NB4 (cell line): ENCODE measurements at regions not wholly inside any gene's neighbourhood (a gene's known extent, or its start where the extent isn't known, plus 50 kb on each side); places are given as distances from the start of the nearest gene placed in this dataset.

Experiments used
- MYC ChIP-seq: IDR thresholded peaks from 2 replicates; pipeline ENCODE4 v1.6.1; 2011; ENCODE audit warnings: low read depth, low read length
- POLR2A ChIP-seq: IDR thresholded peaks from 2 replicates; pipeline ENCODE4 v1.6.1; 2011; ENCODE audit warnings: mild to moderate bottlenecking; ENCODE audit not compliant: insufficient read length; ENCODE audit errors: extremely low read depth
- TF ChIP-seq, protein P1 (sequence below): IDR thresholded peaks from one replicate; pipeline ENCODE4 v1.5.1; 2012; ENCODE audit warnings: low read depth, low read length

GRCh38 chr2:67802824-67803223 lies 260.0 kb downstream of the C1D start:
- TF ChIP-seq, protein P1, sequence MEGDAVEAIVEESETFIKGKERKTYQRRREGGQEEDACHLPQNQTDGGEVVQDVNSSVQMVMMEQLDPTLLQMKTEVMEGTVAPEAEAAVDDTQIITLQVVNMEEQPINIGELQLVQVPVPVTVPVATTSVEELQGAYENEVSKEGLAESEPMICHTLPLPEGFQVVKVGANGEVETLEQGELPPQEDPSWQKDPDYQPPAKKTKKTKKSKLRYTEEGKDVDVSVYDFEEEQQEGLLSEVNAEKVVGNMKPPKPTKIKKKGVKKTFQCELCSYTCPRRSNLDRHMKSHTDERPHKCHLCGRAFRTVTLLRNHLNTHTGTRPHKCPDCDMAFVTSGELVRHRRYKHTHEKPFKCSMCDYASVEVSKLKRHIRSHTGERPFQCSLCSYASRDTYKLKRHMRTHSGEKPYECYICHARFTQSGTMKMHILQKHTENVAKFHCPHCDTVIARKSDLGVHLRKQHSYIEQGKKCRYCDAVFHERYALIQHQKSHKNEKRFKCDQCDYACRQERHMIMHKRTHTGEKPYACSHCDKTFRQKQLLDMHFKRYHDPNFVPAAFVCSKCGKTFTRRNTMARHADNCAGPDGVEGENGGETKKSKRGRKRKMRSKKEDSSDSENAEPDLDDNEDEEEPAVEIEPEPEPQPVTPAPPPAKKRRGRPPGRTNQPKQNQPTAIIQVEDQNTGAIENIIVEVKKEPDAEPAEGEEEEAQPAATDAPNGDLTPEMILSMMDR, result no peak
- no peak for TF ChIP-seq POLR2A
- no peak for TF ChIP-seq MYC
